Panc1 (cell line): ENCODE measurements at regions not wholly inside any gene's neighbourhood (a gene's known extent, or its start where the extent isn't known, plus 50 kb on each side); places are given as distances from the start of the nearest gene placed in this dataset.

Experiments
- ATAC-seq: fragments of 200-7000 bp; cut with Tn5 transposase; 2 replicates; pipeline ENCODE4 v1.9.1; 2020; ENCODE audit warnings: mild to moderate bottlenecking, moderate library complexity
- BruUV-seq: library from RNA; stranded (reverse); fragments of 400-500 nt; replicated peaks from 2 replicates; lab custom pipeline; 2021; lab: Mats Ljungman, UMichigan
- CTCF ChIA-PET: fragments of 300-600 bp; sonication (Branson Sonifier 250); formaldehyde crosslinking; loops from one replicate; lab custom pipeline; 2022; ENCODE audit warnings: antibody characterized with exemption; lab: Charles Lee
- POLR2A ChIA-PET: fragments of 300-600 bp; sonication (Branson Sonifier 250); formaldehyde crosslinking; loops from one replicate; lab custom pipeline; 2022; ENCODE audit warnings: antibody characterized with exemption; lab: Charles Lee
- DNase-seq: peaks from one replicate; pipeline ENCODE4 v3.0.0-alpha.2; 2010; ENCODE audit warnings: low read depth, low spot score
- H3K27ac ChIP-seq: 2 replicates; pipeline ENCODE4 v1.5.1; 2011; ENCODE audit warnings: mild to moderate bottlenecking, low read length, inconsistent platforms
- H3K27me3 ChIP-seq: fragments of 200-500 bp; sonication (Bioruptor generic); 2 replicates; pipeline ENCODE4 v1.6.0; 2014; ENCODE audit warnings: low read length, inconsistent platforms; ENCODE audit not compliant: control insufficient read depth, insufficient read depth
- H3K36me3 ChIP-seq: fragments of 200-500 bp; sonication (Bioruptor generic); 2 replicates; pipeline ENCODE4 v1.5.1; 2014; ENCODE audit warnings: inconsistent platforms, mild to moderate bottlenecking, low read length, moderate library complexity; ENCODE audit not compliant: control insufficient read depth, insufficient read depth
- H3K4me1 ChIP-seq: 2 replicates; pipeline ENCODE4 v1.5.1; 2011; ENCODE audit warnings: inconsistent platforms, mild to moderate bottlenecking, low read length, moderate library complexity; ENCODE audit not compliant: control insufficient read depth, insufficient read depth
- H3K4me3 ChIP-seq, 2 experiments: 2 replicates each; pipeline ENCODE4 v1.5.1; 2011 to 2012; ENCODE audit warnings: low read depth in 2 of 2, low read length in 2 of 2, mild to moderate bottlenecking in 2 of 2, inconsistent platforms in 1 of 2, moderate library complexity in 1 of 2
- H3K9me3 ChIP-seq: fragments of 200-500 bp; sonication (Bioruptor generic); 2 replicates; pipeline ENCODE4 v1.5.1; 2014; ENCODE audit warnings: low read depth, mild to moderate bottlenecking, inconsistent platforms, low read length, moderate library complexity; ENCODE audit not compliant: control insufficient read depth, insufficient read depth
- CTCF ChIP-seq: fragments of 450-650 bp; IDR thresholded peaks from 2 replicates; pipeline ENCODE4 v1.5.1; 2017; ENCODE audit warnings: mild to moderate bottlenecking
- POLR2AphosphoS5 ChIP-seq: IDR thresholded peaks from 2 replicates; pipeline ENCODE4 v1.6.1; 2012; ENCODE audit warnings: mild to moderate bottlenecking, low read depth, low read length, moderate library complexity
- REST ChIP-seq, 2 experiments: IDR thresholded peaks; 2 replicates each; pipeline ENCODE4 v1.6.1; 2011 to 2012; ENCODE audit warnings: low read depth in 2 of 2, control low read depth in 1 of 2, low read length in 1 of 2, mild to moderate bottlenecking in 1 of 2, moderate library complexity in 1 of 2; ENCODE audit not compliant: insufficient read depth in 1 of 2
- SIN3A ChIP-seq: IDR thresholded peaks from 2 replicates; pipeline ENCODE4 v1.6.1; 2012; ENCODE audit warnings: low read depth, mild to moderate bottlenecking, low read length, moderate library complexity, borderline replicate concordance; ENCODE audit not compliant: insufficient read depth
- TCF7L2 ChIP-seq: IDR thresholded peaks from 2 replicates; pipeline ENCODE4 v1.6.1; 2011; ENCODE audit warnings: mild to moderate bottlenecking, low read depth, low read length, inconsistent platforms
- in situ Hi-C: cut with HindIII; loops from 2 replicates; pipeline ENCODE4 v1.10.0; 2016; ENCODE audit warnings: low sequenced_read_pairs, low pct_unique_long_range_greater_than_20kb
- intact Hi-C: fragments of 100-400 bp; cut with micrococcal nuclease; formaldehyde crosslinking; loops from one replicate; pipeline ENCODE4 v1.10.0; 2022; ENCODE audit not compliant: unreplicated experiment

- CTCF ChIA-PET = no interaction called here
- no TSS peak for BruUV-seq
- Histone ChIP-seq H3K27me3 (no peaks in the 10 kb centered on the region), H3K36me3 (no peaks in the 10 kb centered on the region), H3K9me3 (no peaks in the 10 kb centered on the region), H3K27ac (no peak overlapping the region), H3K4me3 (no peak overlapping the region), H3K4me1 (no peaks in the 10 kb centered on the region)
- intact Hi-C loops (no loop called here), in situ Hi-C loops (no loop called here)
- DNase-seq (no peak), ATAC-seq (no peak)
- TF ChIP-seq POLR2AphosphoS5 = no peak
- TF ChIP-seq REST (IDR thresholded peaks at IDR 0.05; ENCODE audit: insufficient read depth in 1 of 2, low read depth in 2 of 2, low read length in 1 of 2) = no peak
- no peak for TF ChIP-seq SIN3A
- TF ChIP-seq TCF7L2 = no peak
- no peak for TF ChIP-seq CTCF
- POLR2A ChIA-PET = interaction anchor here (0.5 kb wide), 1 partner anchor 73 kb away, joined by 3 read pairs; no protein-coding TSS in a partner anchor
Observed at GRCh38 chr1:200267458-200267857, 142.4 kb downstream of the ZNF281 start.

GRCh38 chr1:200266871-200267270 lies 143.0 kb downstream of the ZNF281 start:
- BruUV-seq = no TSS peak
- Histone ChIP-seq H3K9me3 (no peaks in the 10 kb centered on the region), H3K27ac (no peak overlapping the region), H3K36me3 (no peaks in the 10 kb centered on the region), H3K4me1 (no peaks in the 10 kb centered on the region), H3K4me3 (no peak overlapping the region), H3K27me3 (no peaks in the 10 kb centered on the region)
- CTCF ChIA-PET = no interaction called here
- intact Hi-C loops (no loop called here), in situ Hi-C loops (no loop called here)
- DNase-seq (no peak), ATAC-seq (no peak)
- POLR2A ChIA-PET = no interaction called here
- no peak for TF ChIP-seq REST (IDR thresholded peaks at IDR 0.05; ENCODE audit: insufficient read depth in 1 of 2, low read depth in 2 of 2, low read length in 1 of 2)
- TF ChIP-seq TCF7L2 = no peak
- TF ChIP-seq SIN3A = no peak
- no peak for TF ChIP-seq POLR2AphosphoS5
- TF ChIP-seq CTCF = no peak
